Breast epithelium (tissue), 4 donors: ENCODE measurements at regions not wholly inside any gene's neighbourhood (a gene's known extent, or its start where the extent isn't known, plus 50 kb on each side); places are given as distances from the start of the nearest gene placed in this dataset.

Source experiments
- DNase-seq, 2 donors: peaks; one replicate each; pipeline ENCODE4 v3.0.0-alpha.2; 2019; ENCODE audit warnings: low spot score in 2 of 2
- H3K27ac ChIP-seq, 2 donors: fragments of 200-600 bp; sonication (generic) in 1 of 2; one replicate each; pipeline ENCODE4 v1.5.1; 2016 to 2019; ENCODE audit warnings: mild to moderate bottlenecking in 1 of 2
- H3K27me3 ChIP-seq, 2 donors: fragments of 200-600 bp; sonication (generic) in 1 of 2; one replicate each; pipeline versions ENCODE4 v1.5.1 to v1.6.0; 2017 to 2019; ENCODE audit warnings: control low read depth in 1 of 2, mild to moderate bottlenecking in 1 of 2
- H3K36me3 ChIP-seq: fragments of 200-600 bp; one replicate; pipeline ENCODE4 v1.5.1; 2019
- H3K4me1 ChIP-seq, 2 donors: fragments of 200-600 bp; sonication (generic); one replicate each; pipeline ENCODE4 v1.5.1; 2016 to 2019; ENCODE audit warnings: control low read depth in 1 of 2
- H3K4me3 ChIP-seq, 3 donors: fragments of 200-600 bp; sonication (generic); 1 replicate in 2 of 3; 2 replicates in 1 of 3; pipeline ENCODE4 v1.5.1; 2016 to 2019; ENCODE audit warnings: mild to moderate bottlenecking in 3 of 3, moderate library complexity in 2 of 3
- H3K9me3 ChIP-seq, 2 donors: fragments of 200-600 bp; sonication (generic) in 1 of 2; one replicate each; pipeline ENCODE4 v1.5.1; 2016 to 2019; ENCODE audit warnings: control low read depth in 1 of 2
- CTCF ChIP-seq, 3 donors: fragments of 450-650 bp; IDR thresholded peaks; one replicate each; pipeline ENCODE4 v1.5.1; 2016 to 2017; ENCODE audit warnings: antibody characterized with exemption in 3 of 3, mild to moderate bottlenecking in 3 of 3, moderate library complexity in 3 of 3
- POLR2A ChIP-seq: fragments of 450-650 bp; IDR thresholded peaks from one replicate; pipeline ENCODE4 v1.6.1; 2016; ENCODE audit warnings: antibody characterized with exemption, mild to moderate bottlenecking, moderate library complexity
- POLR2AphosphoS5 ChIP-seq, 3 donors: sonication (generic); formaldehyde crosslinking; IDR thresholded peaks; one replicate each; pipeline ENCODE4 v1.6.1; 2017; ENCODE audit warnings: antibody characterized with exemption in 3 of 3
- intact Hi-C: fragments of 100-400 bp; cut with DNase I; formaldehyde crosslinking; loops from one replicate; pipeline ENCODE4 v1.15.1; 2023; ENCODE audit warnings: low total_unique reads

GRCh38 chr15:89395031-89395430 is 60.4 kb upstream of the POLG start:
- intact Hi-C loops, result no loop called here
- peaks cover 8 to 9% of the 10 kb centered on the region in 2 donors for H3K4me1 ChIP-seq
- H3K4me3 ChIP-seq, result no peak overlapping the region
- no peaks in the 10 kb centered on the region for H3K9me3 ChIP-seq
- no peak overlapping the region for H3K27ac ChIP-seq
- H3K27me3 ChIP-seq, result peaks cover 2 to 33% of the 10 kb centered on the region in 2 donors
- H3K36me3 ChIP-seq, result no peaks in the 10 kb centered on the region
- TF ChIP-seq CTCF (IDR thresholded peaks at IDR 0.05), result no peak
- no peak for TF ChIP-seq POLR2AphosphoS5 (IDR thresholded peaks at IDR 0.05)
- no peak for TF ChIP-seq POLR2A
- no peak for DNase-seq

- no peak overlapping the region for H3K27ac ChIP-seq
- no peaks in the 10 kb centered on the region for H3K9me3 ChIP-seq
- no peaks in the 10 kb centered on the region for H3K4me1 ChIP-seq
- H3K27me3 ChIP-seq, result peaks cover 0 to 16% of the 10 kb centered on the region in 2 donors
- TF ChIP-seq CTCF (IDR thresholded peaks at IDR 0.05), result no peak
- no peak for TF ChIP-seq POLR2A
- no peak for TF ChIP-seq POLR2AphosphoS5 (IDR thresholded peaks at IDR 0.05)
- intact Hi-C loops, result no loop called here
- H3K36me3 ChIP-seq, result no peaks in the 10 kb centered on the region
- no peak for DNase-seq
- H3K4me3 ChIP-seq, result no peak overlapping the region
Observed at GRCh38 chr15:89393056-89393455, 58.4 kb upstream of the POLG start.

GRCh38 chr15:89391685-89392257 is 57.1 kb upstream of the POLG start:
- intact Hi-C loops, result no loop called here
- Histone ChIP-seq H3K4me1 (no peaks in the 10 kb centered on the region), H3K9me3 (no peaks in the 10 kb centered on the region), H3K27ac (no peak overlapping the region), H3K36me3 (no peaks in the 10 kb centered on the region), H3K27me3 (peaks cover 0 to 7% of the 10 kb centered on the region in 2 donors), H3K4me3 (no peak overlapping the region)
- no peak for DNase-seq
- no peak for TF ChIP-seq CTCF (IDR thresholded peaks at IDR 0.05)
- TF ChIP-seq POLR2AphosphoS5 (IDR thresholded peaks at IDR 0.05), result no peak
- TF ChIP-seq POLR2A, result no peak

GRCh38 chr15:89389841-89390603 is 55.4 kb upstream of the POLG start:
- TF ChIP-seq POLR2AphosphoS5 (IDR thresholded peaks at IDR 0.05) (no peak), POLR2A (no peak), CTCF (IDR thresholded peaks at IDR 0.05) (no peak)
- H3K4me3 ChIP-seq, result no peak overlapping the region
- no peak for DNase-seq
- H3K9me3 ChIP-seq, result no peaks in the 10 kb centered on the region
- no peaks in the 10 kb centered on the region for H3K36me3 ChIP-seq
- no peak overlapping the region for H3K27ac ChIP-seq
- intact Hi-C loops, result no loop called here
- no peaks in the 10 kb centered on the region for H3K4me1 ChIP-seq
- peaks cover 0 to 7% of the 10 kb centered on the region in 2 donors for H3K27me3 ChIP-seq

- no peak for DNase-seq
- TF ChIP-seq POLR2A (no peak), POLR2AphosphoS5 (IDR thresholded peaks at IDR 0.05) (no peak), CTCF (IDR thresholded peaks at IDR 0.05) (no peak)
Observed at GRCh38 chr15:89387140-89387903, 52.7 kb upstream of the POLG start.

More at GRCh38 chr15:89387140-89387903, 52.7 kb upstream of the POLG start:
- H3K9me3 ChIP-seq, result no peaks in the 10 kb centered on the region
- H3K36me3 ChIP-seq, result no peaks in the 10 kb centered on the region
- peaks cover 0 to 7% of the 10 kb centered on the region in 2 donors for H3K27me3 ChIP-seq
- intact Hi-C loops, result no loop called here
- H3K27ac ChIP-seq, result no peak overlapping the region
- H3K4me3 ChIP-seq, result no peak overlapping the region
- H3K4me1 ChIP-seq, result peaks cover 0 to 7% of the 10 kb centered on the region in 2 donors
